Ectodermal cell (in vitro differentiated cells): ENCODE measurements at regions not wholly inside any gene's neighbourhood (a gene's known extent, or its start where the extent isn't known, plus 50 kb on each side); places are given as distances from the start of the nearest gene placed in this dataset.

Experiments used
- H3K27ac ChIP-seq: 2 replicates; pipeline ENCODE4 v1.7.0; 2013; ENCODE audit warnings: mild to moderate bottlenecking, low read depth, low read length; ENCODE audit not compliant: insufficient read depth, poor library complexity, severe bottlenecking
- H3K27me3 ChIP-seq: 2 replicates; pipeline ENCODE4 v1.7.0; 2013; ENCODE audit warnings: mild to moderate bottlenecking, low read length; ENCODE audit not compliant: insufficient read depth, control insufficient read depth, poor library complexity, severe bottlenecking
- H3K36me3 ChIP-seq: one replicate; pipeline ENCODE4 v1.7.0; 2013; ENCODE audit warnings: low read length; ENCODE audit not compliant: control insufficient read depth, insufficient read depth
- H3K4me1 ChIP-seq: one replicate; pipeline ENCODE4 v1.7.0; 2013; ENCODE audit warnings: low read length; ENCODE audit not compliant: control insufficient read depth, insufficient read depth
- H3K4me3 ChIP-seq: 2 replicates; pipeline ENCODE4 v1.7.0; 2013; ENCODE audit warnings: low read depth, low read length, control low read depth; ENCODE audit not compliant: insufficient read depth
- H3K9me3 ChIP-seq: 2 replicates; pipeline ENCODE4 v1.7.0; 2013; ENCODE audit warnings: mild to moderate bottlenecking, low read length, moderate library complexity; ENCODE audit not compliant: control insufficient read depth
- WGBS, 2 experiments: methylation state at CpG; one replicate each; pipeline ENCODE4 v1.1.7; 2013; ENCODE audit warnings: missing lambda C conversion rate in 2 of 2; 5-methylcytosine and 5-hydroxymethylcytosine counted together

GRCh38 chr2:67694445-67694844, 297.3 kb downstream of the ETAA1 start:
- 68 to 74% methylated on average over 9 to 10 of the region's 10 CpGs for WGBS, 2 experiments

GRCh38 chr2:67701011-67701410, 303.9 kb downstream of the ETAA1 start:
- no peaks in the 10 kb centered on the region for H3K36me3 ChIP-seq
- no peaks in the 10 kb centered on the region for H3K27me3 ChIP-seq
- WGBS, 2 experiments = 93 to 100% methylated on average over 2 to 4 of the region's 4 CpGs

More at GRCh38 chr2:67694445-67694844, 297.3 kb downstream of the ETAA1 start:
- H3K4me1 ChIP-seq = peaks cover 9% of the 10 kb centered on the region
- H3K27me3 ChIP-seq = no peaks in the 10 kb centered on the region
- no peak overlapping the region for H3K4me3 ChIP-seq
- no peaks in the 10 kb centered on the region for H3K36me3 ChIP-seq
- no peak overlapping the region for H3K27ac ChIP-seq
- H3K9me3 ChIP-seq = no peaks in the 10 kb centered on the region

GRCh38 chr2:67702284-67702683, 305.2 kb downstream of the ETAA1 start:
- 92 to 95% methylated on average over 4 of the region's 4 CpGs for WGBS, 2 experiments
- no peaks in the 10 kb centered on the region for H3K36me3 ChIP-seq
- H3K4me1 ChIP-seq = no peaks in the 10 kb centered on the region
- H3K4me3 ChIP-seq = no peak overlapping the region
- H3K27me3 ChIP-seq = no peaks in the 10 kb centered on the region
- no peaks in the 10 kb centered on the region for H3K9me3 ChIP-seq
- no peak overlapping the region for H3K27ac ChIP-seq

More at GRCh38 chr2:67701011-67701410, 303.9 kb downstream of the ETAA1 start:
- H3K9me3 ChIP-seq = no peaks in the 10 kb centered on the region
- no peak overlapping the region for H3K4me3 ChIP-seq
- H3K4me1 ChIP-seq = no peaks in the 10 kb centered on the region
- H3K27ac ChIP-seq = no peak overlapping the region

GRCh38 chr2:67702937-67703336, 305.8 kb downstream of the ETAA1 start:
- Histone ChIP-seq H3K36me3 (no peaks in the 10 kb centered on the region), H3K4me1 (no peaks in the 10 kb centered on the region), H3K27ac (no peak overlapping the region), H3K27me3 (no peaks in the 10 kb centered on the region), H3K4me3 (no peak overlapping the region), H3K9me3 (no peaks in the 10 kb centered on the region)
- 84 to 92% methylated on average over 1 of the region's 1 CpG for WGBS, 2 experiments

GRCh38 chr2:67706082-67706481, 308.9 kb downstream of the ETAA1 start:
- H3K27ac ChIP-seq = no peak overlapping the region
- no peaks in the 10 kb centered on the region for H3K4me1 ChIP-seq
- H3K4me3 ChIP-seq = no peak overlapping the region
- H3K9me3 ChIP-seq = no peaks in the 10 kb centered on the region
- H3K36me3 ChIP-seq = no peaks in the 10 kb centered on the region
- whole genome bisulfite sequencing, 2 experiments = 95 to 97% methylated on average over 3 of the region's 3 CpGs
- H3K27me3 ChIP-seq = no peaks in the 10 kb centered on the region

GRCh38 chr2:67707896-67708295, 310.8 kb downstream of the ETAA1 start:
- Histone ChIP-seq H3K36me3 (no peaks in the 10 kb centered on the region), H3K4me3 (no peak overlapping the region), H3K9me3 (no peaks in the 10 kb centered on the region), H3K4me1 (no peaks in the 10 kb centered on the region), H3K27ac (no peak overlapping the region), H3K27me3 (no peaks in the 10 kb centered on the region)
- 93 to 95% methylated on average over 2 of the region's 3 CpGs for WGBS, 2 experiments

GRCh38 chr2:67709835-67710234, 312.7 kb downstream of the ETAA1 start:
- H3K27me3 ChIP-seq = no peaks in the 10 kb centered on the region
- WGBS, 2 experiments = 93% methylated on average over 2 of the region's 2 CpGs
- no peaks in the 10 kb centered on the region for H3K36me3 ChIP-seq
- H3K4me1 ChIP-seq = no peaks in the 10 kb centered on the region
- no peak overlapping the region for H3K27ac ChIP-seq
- no peak overlapping the region for H3K4me3 ChIP-seq
- no peaks in the 10 kb centered on the region for H3K9me3 ChIP-seq

- Histone ChIP-seq H3K4me3 (no peak overlapping the region), H3K9me3 (no peaks in the 10 kb centered on the region), H3K27me3 (no peaks in the 10 kb centered on the region), H3K27ac (no peak overlapping the region), H3K4me1 (no peaks in the 10 kb centered on the region), H3K36me3 (no peaks in the 10 kb centered on the region)
- 94% methylated on average over 12 of the region's 12 CpGs for WGBS, 2 experiments
These were observed 315.4 kb downstream of the ETAA1 start for GRCh38 chr2:67712484-67712883.

- Histone ChIP-seq H3K27me3 (no peaks in the 10 kb centered on the region), H3K36me3 (no peaks in the 10 kb centered on the region), H3K27ac (no peak overlapping the region), H3K4me3 (no peak overlapping the region), H3K9me3 (no peaks in the 10 kb centered on the region), H3K4me1 (no peaks in the 10 kb centered on the region)
- WGBS, 2 experiments = 83 to 86% methylated on average over 3 of the region's 3 CpGs
These were observed 316.2 kb downstream of the ETAA1 start for GRCh38 chr2:67713376-67713775.

- no peaks in the 10 kb centered on the region for H3K4me1 ChIP-seq
- no peak overlapping the region for H3K27ac ChIP-seq
- no peaks in the 10 kb centered on the region for H3K9me3 ChIP-seq
- no peaks in the 10 kb centered on the region for H3K27me3 ChIP-seq
- H3K36me3 ChIP-seq = no peaks in the 10 kb centered on the region
- no peak overlapping the region for H3K4me3 ChIP-seq
- 86 to 94% methylated on average over 1 of the region's 1 CpG for WGBS, 2 experiments
These were observed 319.8 kb downstream of the ETAA1 start for GRCh38 chr2:67716895-67717396.

- H3K4me3 ChIP-seq = no peak overlapping the region
- H3K36me3 ChIP-seq = no peaks in the 10 kb centered on the region
- no peak overlapping the region for H3K27ac ChIP-seq
- H3K4me1 ChIP-seq = no peaks in the 10 kb centered on the region
- H3K27me3 ChIP-seq = no peaks in the 10 kb centered on the region
- no peaks in the 10 kb centered on the region for H3K9me3 ChIP-seq
These were observed 320.6 kb downstream of the ETAA1 start for GRCh38 chr2:67717692-67718091.
